ENCODE measurements at regions not wholly inside any gene's neighbourhood (a gene's known extent, or its start where the extent isn't known, plus 50 kb on each side); places are given as distances from the start of the nearest gene placed in this dataset.
"Not testable (repeated sequence)": the region's sequence is repeated elsewhere in the genome, so short reads cannot be mapped to it uniquely, and the experiment has no call there.

DNA sequence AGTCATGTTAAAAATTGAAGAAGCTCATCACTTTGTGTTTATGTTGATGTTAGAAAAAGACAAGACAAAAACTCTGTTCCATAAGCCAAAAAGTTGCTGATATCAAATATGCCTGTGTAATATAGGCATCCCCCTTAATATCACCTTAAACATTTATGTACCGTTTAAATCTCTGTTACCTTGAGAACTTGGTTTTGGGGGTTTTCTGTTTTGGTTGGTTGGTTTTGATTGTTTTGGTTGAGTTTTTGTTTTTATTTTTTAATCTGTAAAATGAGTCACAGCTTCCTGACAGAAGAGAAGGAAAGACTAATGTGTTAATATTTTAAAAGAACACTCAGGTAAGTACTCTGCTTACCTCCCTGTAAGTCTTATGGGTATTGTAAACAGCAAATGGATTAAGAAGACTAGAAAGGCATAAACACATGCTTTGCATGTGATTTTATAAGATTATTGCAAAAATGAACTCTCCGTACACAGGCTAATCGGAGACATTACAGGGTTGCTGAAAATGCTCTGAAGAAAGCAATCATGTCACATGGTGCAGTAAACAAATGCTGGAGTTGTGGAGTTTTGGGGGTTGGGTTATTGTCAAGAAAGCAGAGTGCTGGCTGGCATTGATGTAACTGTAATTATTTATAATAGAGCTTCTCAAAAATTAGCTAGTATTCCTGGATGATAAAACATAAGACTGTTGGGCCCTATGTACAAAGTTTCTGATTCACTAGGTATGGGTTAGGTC lies 69.5 kb upstream of the MBNL1 start:
- no peak for DNase-seq

DNA sequence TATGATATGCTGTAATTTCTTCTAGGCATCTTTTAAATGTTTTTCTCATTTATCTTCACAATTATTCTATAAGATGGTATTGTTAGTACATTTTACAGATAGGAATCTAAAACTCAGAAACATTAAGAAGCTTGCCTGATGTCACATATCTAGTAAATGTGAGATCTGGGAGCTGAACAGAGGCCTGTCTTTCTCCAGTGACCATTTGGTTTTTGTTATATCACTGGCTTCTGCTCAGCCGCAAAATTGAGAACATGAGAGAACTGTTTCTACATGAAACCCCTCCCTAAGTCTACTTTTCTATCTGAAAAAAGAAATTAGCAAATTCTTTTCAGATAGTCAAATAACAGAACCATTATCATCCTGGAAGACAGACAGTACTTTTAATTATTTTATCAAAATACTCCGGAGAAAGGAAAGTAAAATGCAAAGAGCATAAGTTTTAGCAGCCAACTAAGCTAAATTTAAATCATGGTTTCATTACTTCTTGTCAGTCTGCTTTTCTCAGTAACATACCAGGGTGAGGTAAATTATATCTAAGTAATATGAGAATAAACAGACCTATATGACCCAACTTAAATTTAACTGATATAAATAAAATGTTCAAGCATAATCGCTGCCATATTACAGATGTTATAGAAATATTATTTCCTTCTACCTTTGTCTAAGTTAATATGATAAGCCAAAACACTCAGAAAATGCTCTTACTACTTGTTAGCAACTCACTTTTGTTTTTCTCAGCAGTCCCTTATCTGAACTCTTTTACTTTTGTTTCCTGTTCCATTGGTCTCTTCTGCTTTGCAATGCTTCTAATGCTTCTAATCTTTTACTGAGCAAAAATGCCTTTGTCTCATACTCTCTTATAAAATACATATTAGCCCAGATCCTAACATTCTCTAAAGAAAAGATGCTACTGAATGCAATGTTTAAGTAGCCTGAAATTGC lies 68.0 kb upstream of the MBNL1 start:
- DNase-seq = no peak

DNA sequence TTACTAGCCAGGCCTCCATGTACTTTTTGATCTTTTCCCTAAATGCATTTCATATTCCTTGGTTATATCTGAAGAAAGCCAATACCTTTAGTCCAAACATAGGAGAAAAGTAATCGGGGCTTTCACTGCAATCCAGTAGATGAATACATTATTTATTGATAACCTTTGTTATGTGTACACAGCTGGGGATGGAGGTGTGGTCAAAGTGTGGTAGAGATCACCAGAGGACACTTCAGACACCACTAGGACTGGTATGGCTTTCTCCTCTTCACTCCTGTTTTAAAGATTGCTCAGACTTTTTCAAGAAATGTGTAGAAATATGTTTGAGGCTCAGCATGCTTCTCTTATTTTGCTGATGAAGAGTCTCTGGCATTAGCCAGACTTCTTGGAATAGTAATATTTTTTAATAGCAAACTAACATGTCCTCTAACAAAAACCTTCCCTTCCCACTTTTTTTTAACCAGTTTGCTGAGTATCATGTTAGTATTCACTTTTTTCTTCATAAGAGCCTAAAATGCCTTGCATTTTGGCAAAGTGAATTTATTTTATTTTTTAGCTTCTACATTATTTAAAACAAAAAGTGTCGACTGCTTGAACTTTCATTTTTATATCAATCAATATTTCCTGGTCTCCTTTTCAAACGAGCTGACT lies 65.6 kb upstream of the MBNL1 start:
- no peak for DNase-seq

DNA sequence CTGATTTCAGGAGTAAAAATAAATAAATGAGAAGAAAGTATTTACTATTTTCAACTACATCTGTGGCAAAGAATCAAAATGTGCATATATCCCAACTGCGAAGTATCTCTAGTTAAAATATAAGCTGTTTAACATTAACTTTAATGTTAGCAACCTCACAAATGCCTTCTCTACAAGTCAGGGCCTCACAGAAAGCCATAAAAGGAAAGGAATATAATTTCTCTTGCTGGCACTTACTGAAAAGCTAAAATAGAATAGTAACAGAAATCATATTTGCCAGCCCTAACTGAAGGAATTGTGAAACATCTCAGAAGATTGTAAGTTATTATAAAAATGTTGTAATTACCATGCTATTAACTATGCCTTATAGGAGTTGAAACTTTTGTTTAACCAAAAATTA lies 65.1 kb upstream of the MBNL1 start:
- no peak for DNase-seq

DNA sequence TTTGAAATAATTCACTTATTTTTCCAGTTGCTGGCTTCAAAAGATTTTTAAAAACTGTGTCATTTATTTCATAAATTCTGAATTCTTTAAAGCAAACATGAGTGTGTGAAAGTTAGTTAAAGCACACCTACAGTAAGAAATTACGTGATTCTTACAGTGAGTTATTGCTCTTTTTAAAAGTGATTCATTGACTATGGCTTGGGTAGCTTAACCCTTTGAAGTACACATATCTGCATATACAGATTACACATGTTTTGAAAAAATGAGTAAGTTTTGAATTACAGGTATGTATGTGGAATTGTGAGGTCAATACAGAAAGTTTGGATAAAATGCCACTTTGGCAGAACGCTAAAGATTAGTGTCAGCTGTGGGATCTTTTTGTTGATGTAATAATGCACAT lies 64.5 kb upstream of the MBNL1 start:
- DNase-seq = no peak

DNA sequence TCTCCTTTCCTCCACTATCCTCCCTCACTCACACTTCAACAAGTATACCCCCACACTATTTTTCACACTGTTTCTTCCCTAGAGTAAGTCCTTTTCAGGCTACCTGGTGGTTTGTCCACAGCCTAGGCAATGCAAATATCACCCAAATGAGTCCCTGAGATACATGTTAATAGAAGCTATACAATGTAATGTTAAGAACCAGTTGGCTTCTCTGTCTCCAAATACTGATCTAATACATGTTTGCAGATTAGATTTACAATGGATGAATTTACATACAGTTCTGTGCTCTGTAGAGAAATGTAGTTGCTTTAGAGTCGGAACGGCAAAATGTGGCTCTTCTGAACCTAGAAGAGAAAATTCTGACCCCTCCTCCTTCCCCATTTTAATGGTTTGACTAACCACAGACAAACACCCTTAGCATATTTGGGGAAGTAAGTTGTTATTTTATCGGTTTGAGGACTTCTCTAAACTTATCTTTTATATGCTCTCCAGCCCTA lies 63.6 kb upstream of the MBNL1 start:
- no peak for DNase-seq

DNA sequence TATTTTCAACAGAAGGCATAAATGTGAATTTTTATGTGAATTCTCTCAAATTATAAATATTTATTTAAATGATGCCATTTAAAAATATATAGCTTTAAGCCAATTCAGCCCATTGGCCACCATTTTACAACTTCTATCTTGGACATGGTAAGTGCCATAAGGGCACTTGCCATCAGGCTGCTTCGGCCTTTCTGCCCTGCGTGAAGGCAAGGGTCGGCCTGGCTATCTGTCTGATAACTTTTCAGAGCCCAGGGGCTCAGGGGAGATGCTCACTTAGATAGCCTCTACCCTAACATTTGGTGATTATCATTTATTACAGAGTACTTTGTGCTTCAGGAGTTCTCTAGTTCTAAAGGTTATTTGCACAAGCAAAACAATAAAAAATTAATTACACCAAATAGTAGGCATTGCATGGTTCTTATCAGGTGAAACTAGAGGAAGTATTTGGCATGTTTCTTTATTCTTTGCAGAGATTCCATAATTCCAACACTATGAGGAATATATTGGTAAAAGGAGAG lies 62.4 kb upstream of the MBNL1 start:
- no peak for DNase-seq

DNA sequence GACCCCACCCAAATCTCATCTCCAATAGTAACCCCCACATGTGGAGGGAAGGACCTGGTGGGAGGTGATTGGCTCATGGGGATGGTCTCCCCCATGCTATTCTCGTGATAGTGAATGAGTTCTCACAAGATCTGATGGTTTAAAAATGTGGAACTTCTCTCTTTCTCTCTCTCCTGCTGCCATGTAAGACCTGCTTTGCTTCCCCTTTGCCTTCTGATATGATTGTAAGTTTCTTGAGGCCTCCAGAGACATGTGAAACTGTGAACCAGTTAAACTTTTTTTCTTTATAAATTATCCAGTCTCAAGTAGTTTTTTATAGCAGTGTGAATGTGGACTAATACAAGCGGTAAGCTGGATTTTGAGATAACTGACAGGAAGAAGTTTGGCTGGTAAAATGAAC lies 60.3 kb upstream of the MBNL1 start:
- no peak for DNase-seq

DNA sequence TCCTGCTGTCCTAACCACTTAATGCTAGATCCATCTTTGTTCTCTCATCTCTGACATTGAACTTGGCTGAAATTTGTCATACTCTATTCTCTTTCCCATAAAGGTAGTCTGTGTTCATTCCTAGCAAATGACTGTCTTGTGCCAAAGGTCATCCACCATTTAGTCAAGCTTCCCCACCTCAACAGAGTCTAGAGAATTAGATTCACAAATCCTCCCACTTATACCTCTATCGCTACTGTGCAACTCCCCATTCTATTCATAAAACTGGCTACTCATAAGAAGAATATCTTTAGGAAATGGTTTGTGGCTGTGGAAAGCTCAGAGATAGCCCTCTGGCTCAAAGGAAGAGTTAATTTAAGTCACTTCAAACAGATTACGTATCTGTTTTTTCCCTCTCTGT lies 59.7 kb upstream of the MBNL1 start:
- no peak for DNase-seq

DNA sequence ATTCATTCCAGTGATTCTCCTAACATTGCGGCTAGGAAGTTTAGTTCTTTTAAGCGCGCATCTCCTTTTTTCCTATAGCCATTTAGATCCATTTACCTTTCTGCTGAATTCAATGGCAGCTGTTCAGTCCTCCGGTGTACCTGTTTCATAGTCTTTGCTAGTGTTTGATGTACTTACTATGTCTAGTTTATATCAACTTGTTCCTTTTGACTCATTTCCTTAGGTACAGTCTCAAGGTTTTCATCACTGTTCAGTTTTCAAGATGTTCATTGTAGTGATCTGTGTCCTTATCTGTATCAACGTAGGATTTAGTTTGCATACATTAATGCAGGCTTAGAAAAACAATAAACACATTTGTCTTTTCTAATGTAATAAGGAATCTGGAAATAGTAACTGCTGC lies 59.0 kb upstream of the MBNL1 start:
- DNase-seq = no peak

DNA sequence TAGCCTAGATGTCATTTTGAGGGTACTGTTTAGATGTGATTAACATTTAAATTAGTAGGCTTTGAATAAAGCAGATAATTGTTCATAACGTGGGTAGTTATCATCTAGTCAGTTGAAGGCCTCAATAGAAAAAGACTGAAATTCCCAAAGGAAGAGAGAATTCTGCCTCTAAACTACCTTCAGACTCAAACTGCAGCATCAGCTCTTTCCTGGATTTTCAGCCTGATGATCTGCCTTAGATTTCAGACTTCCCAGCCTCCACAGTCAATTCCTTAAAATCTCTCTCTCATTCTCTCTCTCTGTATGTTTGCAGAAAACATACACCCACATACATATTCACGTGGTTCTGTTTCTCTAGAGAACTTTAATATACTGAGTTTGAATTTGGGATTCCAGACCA lies 58.0 kb upstream of the MBNL1 start:
- no peak for DNase-seq

DNA sequence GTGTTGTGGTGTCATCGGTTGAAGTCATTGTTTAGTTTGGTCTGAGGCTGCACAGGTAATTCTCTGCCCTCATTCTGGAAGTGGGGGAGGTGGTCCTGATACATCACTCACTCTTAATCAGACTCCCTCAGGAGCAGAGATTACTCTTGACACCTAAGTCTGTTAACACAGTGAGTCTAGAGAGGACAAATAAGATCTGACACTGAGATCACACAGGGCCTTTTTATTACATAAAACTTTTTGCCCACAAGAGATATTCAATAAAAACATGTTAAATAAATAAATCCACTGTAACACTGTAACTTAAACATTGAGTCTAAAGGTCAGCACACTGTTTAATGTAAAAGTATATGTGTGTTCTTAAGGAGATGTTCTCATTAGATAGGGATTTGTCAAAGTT lies 57.1 kb upstream of the MBNL1 start:
- no peak for DNase-seq

DNA sequence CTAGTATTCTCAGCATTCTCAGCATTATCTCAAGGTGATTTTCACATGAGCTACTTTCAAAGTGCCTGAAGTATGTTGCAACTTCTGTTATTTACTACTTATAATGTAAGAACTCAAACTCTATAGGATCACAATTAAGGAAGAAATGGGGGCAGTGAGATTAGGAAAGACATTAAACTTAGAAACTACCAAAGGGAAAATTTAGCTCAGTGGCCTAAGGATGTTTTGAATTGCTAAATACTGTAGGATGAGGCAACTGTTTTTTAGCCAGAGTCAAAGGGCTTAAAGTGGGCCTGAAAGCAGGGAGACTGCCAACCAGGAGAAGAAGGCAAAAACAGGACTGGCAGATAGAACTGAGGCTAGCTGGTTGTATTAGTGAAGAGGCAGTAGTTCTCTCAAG lies 55.5 kb upstream of the MBNL1 start:
- DNase-seq = no peak

DNA sequence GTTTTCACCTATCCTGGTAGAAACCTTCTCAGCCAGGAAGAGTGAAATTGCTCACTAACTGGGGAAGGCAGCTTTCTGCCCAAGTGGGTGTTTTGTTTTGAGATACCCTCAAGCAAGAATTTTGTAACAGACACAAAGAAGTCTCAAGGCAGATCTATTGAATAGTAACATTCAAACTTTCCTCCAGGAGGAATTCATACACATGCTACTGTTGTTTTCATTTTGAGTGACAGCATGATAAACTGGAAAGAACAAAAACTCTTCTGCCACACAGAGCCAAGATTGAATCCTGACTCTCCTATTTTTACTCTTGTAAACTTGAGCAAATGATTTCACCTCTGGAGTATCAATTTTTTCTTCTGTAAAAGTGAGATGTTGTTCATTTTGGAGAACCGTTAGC lies 54.8 kb upstream of the MBNL1 start:
- DNase-seq = no peak

DNA sequence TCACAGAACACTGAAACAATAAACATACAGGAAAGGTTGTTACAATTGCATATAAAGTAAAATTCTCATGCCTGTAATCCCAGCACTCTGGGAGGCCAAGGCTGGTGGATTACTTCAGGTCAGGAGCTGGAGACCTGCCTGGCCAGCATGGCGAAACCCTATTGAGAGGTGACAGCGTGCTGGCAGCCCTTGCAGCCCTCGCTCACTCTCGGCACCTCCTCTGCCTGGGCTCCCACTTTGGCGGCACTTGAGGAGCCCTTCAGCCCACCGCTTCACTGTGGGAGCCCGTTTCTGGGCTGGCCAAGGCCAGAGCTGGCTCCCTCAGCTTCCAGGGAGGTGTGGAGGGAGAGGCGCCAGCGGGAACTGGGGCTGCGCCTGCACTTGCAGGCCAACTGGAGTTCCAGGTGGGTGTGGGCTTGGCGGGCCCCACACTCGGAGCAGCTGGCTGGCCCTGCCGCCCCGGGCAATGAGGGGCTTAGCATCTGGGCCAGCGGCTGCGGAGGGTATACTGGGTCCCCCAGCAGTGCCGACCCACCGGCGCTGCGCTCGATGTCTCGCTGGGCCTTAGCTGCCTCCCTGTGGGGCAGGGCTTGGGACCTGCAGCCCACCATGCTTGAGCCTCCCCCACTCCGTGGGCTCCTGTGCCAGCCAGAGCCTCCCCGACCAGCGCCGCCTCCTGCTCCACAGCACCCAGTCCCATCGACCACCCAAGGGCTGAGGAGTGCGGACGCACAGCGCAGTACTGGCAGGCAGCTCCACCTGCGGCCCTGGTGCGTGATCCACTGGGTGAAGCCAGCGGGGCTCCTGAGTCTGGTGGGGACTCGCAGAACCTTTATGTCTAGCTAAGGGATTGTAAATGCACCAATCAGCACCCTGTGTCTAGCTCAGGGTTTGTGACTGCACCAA lies 51.5 kb upstream of the MBNL1 start:
- DNase-seq = not testable (repeated sequence)

DNA sequence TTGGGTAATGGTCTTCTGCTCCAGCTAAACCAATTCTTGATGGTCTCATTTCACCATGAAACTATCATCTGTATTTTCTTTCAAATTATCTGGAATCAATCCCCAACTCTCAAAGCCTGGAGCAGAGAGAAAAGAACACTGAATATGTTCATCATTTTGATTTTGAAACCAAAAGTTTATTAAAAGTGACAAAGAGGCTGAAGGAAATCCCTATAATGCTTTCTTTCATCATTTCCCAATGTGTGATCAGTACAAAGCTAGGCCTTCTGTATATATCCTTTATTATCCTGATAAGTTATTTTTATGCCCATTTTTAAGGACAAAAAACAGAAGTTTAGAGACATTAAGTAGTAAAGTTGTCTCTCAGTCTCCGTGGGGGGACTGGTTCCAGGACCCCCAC lies 50.1 kb upstream of the MBNL1 start:
- no peak for DNase-seq

Data from NCI-H2081 treated with DMSO at 0.1 percent for 48 hours (cell line).